ENCODE measurements at regions not wholly inside any gene's neighbourhood (a gene's known extent, or its start where the extent isn't known, plus 50 kb on each side); places are given as distances from the start of the nearest gene placed in this dataset.
"Not testable (repeated sequence)": the region's sequence is repeated elsewhere in the genome, so short reads cannot be mapped to it uniquely, and the experiment has no call there.

DNA sequence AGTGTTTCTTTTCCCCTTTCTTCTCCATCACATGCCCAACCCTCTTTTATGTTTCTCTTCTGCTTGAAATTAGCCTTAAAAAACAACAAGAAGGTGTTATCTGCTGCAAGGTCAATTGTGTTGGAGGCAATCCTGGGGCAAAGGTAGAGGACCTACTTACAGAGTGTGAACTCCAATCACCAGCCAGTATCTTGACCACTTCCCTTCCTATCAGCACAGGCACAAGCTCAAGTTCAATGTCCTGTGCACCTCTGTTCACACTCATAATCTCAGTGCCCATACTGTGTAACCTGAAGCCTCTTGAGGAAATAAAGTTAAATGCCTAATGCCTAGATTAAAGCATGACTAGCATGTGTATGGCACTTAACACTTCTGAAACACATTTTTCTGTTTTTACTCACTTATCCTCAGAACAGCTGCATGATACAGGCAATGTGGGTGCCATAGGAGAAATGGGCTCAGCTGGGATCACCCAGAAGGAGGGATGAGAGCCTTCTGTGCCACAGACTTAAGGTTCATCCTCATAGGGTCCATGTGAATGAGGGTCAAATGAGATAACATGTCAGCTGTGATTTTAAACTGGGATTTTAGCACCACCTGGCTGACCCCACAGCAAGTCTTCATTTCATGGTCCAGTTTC is 701.5 kb downstream of the BCL11A start:
- no peak for DNase-seq

DNA sequence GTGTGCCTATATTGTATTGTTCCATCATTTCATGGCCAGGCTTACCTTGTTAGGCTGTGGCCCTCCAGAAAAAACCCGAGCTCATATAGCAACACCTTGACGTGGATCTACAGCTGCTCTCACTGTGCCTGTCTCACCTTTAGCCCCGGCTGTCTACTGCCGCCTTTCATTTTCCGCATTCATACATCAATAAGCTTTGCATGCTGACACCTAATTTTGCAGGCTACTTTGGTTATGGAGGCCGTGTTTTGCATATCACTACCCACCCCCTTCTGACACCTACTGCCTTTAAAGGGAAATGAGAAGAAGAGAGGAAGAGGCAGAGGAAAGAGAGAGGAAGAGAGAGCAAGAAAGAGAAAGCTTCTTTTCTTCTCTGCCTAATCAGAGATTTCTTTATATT is 702.9 kb downstream of the BCL11A start:
- DNase-seq = no peak

- no peak for DNase-seq
Observed at GRCh38 chr2:59833941-59834340, 719.5 kb downstream of the BCL11A start.

GRCh38 chr2:59830601-59831000 is 722.9 kb downstream of the BCL11A start:
- no peak for DNase-seq

DNA sequence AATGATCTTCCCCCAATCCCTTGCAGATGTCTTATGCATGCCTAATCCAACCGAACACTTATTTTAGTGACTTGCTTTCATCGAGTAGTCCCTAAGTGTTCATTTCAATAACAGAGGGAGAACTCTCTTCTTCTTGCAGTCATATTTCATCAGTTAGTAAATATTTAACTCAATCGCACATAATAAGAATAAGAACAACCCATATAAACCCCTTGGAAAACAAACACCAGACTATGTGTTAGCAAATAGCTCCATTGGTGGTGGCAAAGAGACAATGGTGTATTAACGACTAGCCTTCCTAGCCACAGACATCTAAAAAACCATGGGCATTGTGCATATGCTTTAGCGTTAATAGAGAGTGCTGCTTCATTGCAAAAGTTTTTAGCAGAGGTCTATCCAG is 725.8 kb downstream of the BCL11A start:
- no peak for DNase-seq

GRCh38 chr2:59826177-59826576 is 727.3 kb downstream of the BCL11A start:
- DNase-seq = no peak

- no peak for DNase-seq
Observed at GRCh38 chr2:59824314-59824713, 729.1 kb downstream of the BCL11A start.

- DNase-seq = no peak
Observed at GRCh38 chr2:59816075-59816474, 737.4 kb downstream of the BCL11A start.

DNA sequence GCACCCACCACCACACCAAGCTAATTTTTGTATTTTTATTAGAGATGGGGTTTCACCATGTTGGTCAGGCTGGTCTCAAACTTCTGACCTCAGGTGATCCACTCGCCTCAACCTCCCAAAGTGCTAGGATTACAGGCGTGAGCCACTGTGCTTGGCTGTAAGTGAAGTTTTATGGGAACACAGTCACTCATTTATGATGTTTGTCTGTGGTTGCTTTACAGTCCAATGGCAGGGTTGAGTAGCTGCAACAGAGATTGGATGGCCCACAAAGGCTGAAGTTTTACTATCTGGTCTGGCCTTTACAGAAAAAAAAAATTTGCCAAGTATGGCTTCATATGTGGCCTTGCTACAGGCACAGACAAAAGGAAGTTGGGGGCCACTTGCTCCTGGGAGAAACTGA is 743.2 kb downstream of the BCL11A start:
- not testable (repeated sequence) for DNase-seq

DNA sequence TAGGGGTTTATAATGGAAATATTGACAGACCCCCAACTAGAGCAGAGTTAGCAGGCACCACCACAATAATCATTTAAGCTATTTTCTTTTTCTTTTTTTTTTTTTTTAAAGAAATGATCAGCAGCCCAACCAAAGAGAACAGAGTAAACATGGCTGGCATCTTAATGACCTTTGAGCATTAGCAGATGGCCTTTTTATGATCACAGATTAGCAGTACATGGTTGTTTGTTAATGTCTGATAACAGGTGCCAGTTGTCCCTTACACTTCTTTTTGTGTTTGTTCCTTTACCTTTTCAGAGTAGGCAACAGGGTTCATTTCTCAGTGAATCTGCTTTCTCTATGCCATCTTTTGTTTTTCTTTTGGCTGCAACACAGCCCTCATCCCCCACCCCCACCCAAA is 747.0 kb downstream of the BCL11A start:
- DNase-seq = no peak

- no peak for DNase-seq
Observed at GRCh38 chr2:59804732-59805131, 748.7 kb downstream of the BCL11A start.

- no peak for DNase-seq
Observed at GRCh38 chr2:59803586-59803985, 749.9 kb downstream of the BCL11A start.

DNA sequence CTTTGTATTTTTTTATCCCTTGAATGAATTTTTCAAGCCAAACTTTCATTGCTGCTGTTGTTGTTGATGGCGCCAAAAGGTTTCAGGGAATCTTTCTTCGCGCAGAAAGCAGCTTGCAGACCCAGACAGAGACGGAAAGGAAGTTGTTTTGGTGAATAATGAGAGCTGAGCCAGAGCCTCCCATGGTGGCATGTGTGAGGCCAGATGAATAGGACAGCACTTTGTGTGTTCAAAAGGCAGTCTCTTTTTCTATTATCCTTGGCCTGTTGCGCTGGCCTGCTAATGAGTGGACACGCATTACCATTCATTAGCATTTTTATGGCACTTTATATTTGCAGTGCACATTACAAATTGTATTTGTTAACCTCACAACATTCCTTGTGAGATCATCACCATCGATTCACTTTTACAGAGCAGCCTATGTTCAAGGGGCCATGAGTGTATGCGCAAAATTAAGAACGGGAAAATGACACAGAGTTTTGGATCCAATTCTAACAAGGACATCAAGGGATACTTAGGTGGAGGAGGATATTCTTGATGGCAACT is 754.7 kb downstream of the BCL11A start:
- DNase-seq = no peak

- DNase-seq = no peak
Observed at GRCh38 chr2:59791004-59791618, 762.3 kb downstream of the BCL11A start.

DNA sequence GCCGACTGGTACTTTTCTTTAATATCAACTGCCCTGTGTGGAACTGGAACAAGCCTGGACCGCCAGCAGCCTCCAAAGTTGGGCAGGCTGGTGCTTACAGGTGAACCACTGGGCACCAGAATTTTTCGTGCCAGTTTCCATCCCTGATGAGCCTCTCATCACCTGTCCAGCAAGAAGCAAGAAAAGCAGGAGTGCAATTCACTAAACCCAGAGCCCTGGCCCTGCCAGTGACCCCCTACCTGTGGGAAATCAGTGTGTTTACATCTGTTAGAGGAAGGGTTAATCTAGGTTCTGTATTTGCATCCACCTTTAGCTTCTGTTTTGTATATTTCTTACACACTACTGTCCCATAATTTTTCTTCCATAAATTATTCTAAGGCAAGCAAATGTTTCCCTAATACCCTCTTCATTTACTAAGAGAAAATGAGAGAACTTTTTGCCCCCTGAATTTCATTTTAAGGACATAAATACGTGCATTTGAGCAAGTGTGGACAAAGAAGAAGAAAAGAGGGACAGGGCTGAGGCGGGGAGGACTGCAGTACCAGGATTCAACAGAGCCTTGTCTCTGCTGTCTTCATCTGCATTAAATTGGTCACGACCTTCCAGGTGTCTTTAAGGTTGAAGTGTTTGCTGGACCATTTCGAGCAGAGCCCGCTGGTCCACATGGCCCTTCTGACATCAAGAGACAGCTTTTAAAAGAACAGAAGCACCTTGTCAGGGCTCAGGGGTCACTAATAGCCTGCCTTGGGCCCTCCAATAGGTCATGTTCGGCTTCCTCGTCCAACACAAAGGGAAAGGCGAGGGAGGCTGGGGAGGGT is 763.1 kb downstream of the BCL11A start:
- DNase-seq = no peak

GRCh38 chr2:59789523-59789922 is 763.9 kb downstream of the BCL11A start:
- no peak for DNase-seq

GRCh38 chr2:59787095-59787494 is 766.4 kb downstream of the BCL11A start:
- no peak for DNase-seq

DNA sequence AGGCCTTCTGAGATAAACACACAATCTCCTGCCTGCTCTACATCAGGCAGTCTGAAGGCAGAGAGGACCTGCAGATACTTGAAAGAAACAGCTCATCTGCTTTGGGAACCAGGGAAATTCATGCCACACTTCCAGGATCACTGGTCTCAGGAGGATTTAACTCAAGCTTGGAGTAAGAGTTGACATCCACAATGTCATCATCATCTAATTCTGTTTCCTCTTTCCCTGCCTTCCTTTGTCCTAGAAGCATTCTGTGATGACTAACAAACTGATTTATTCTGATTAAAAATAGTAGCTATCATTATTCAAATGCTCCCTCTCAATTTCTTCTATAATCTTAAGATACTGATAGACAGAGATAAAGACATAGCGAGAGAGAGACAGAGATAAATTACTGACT is 766.8 kb downstream of the BCL11A start:
- DNase-seq = no peak

DNA sequence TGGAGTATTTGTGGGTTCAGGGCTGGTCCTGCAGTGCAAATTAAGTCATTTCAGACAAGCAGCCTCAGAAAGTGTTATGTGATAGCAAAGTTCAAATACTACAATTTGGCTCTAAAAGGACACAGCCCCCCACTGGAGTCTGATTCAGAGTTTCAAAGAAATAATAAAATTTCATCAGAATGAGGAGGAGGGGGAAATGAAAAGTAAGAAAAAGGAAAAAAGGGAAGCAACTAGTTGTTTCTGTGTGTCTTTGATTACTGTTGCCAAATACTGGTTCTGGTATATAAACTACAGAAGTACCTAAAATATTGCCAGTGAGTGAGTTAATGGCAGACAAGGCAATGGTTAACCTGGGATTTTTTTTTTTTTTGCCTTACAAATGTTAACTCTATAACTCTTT is 773.9 kb downstream of the BCL11A start:
- DNase-seq = no peak

GRCh38 chr2:59777120-59777519 is 776.3 kb downstream of the BCL11A start:
- DNase-seq = no peak

DNA sequence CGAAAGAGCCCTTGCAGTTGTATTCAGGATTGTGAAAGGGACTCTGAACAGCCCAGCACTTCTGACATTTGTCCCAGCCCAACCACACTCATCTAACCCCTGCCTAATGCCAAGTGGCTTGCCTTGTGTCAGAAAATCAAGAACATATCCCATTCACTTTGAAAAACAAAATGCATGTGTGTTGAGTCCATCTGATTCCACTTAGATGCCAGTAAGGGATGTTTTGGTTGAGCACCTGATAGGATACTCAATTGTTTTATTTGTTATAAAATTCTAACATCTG is 776.8 kb downstream of the BCL11A start:
- DNase-seq = no peak

DNA sequence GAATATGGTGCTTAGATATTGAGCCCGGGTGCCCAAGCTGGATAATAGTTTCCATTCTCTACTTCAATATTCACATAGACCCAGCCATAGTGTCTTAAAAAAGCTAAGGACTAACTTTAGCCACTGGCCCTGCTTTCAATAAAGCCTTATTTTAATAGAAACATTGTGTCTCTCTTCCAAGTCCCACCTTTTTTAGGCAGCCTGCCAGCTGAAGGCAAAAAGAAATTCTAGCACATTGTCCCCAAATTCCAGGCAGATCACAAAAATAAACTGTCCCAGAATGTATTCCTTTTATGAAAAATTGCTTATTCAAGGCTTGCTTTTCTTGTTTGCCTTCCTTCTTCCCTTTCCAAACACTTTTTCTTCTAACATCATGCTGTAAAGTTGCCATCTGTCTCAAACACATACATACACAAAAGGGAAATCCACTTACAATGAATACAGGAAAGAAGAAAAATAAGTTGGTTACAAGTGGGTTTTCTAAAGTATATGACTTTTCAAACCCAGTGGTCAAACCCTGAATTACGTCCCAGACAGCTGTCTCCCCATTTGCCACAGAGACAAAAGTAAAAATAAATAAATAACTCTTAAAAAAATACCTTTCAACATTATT is 778.5 kb downstream of the BCL11A start:
- no peak for DNase-seq

DNA sequence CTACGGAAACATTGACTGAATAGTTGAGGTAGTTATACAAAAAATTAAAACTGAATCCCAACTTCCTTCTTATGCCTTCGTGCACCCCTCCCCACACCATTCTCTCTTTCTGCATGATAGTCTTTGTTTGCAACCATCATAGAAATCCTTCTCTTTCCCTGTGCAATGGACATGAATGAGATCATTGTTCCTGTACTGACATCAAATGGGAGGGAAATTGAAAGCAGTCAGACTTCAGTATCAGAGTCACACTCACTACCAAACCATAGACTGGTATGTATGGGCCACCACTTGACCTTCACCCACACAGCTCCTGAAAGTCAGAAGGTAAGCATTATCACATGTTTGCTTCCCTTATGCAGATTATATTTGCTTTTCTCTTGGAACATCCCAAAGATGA is 782.8 kb downstream of the BCL11A start:
- DNase-seq = no peak

DNA sequence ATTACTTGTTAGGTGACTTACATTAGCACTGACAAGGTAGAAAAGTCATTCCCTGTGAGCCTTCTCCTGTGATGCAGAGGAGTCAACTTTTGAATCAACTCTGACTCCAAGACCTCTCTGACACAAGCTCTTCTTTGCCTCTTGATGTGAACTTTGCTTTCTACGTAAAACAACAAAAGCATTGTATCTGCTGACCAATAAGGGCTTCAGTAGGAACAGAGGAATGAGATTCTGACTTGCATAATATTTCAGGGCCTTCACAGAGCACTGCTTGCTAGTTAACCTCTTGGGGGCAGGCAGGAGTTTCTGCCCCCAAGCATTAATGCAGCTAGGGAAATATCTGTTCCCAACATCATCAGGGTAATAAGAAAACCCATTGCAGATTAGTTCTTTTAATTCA is 791.5 kb downstream of the BCL11A start:
- DNase-seq = no peak

Data from NCI-H2107 (cell line).